CD8-positive, alpha-beta memory T cell (primary cell): ENCODE measurements at regions not wholly inside any gene's neighbourhood (a gene's known extent, or its start where the extent isn't known, plus 50 kb on each side); places are given as distances from the start of the nearest gene placed in this dataset.

Experiments
- CTCF ChIA-PET: fragments of 350-600 bp; sonication (Branson Sonifier 250); formaldehyde crosslinking; loops from one replicate; lab custom pipeline; 2021; ENCODE audit warnings: antibody characterized with exemption; lab: Charles Lee
- POLR2A ChIA-PET: fragments of 350-600 bp; sonication (Branson Sonifier 250); formaldehyde crosslinking; loops from one replicate; lab custom pipeline; 2021; ENCODE audit warnings: antibody characterized with exemption; lab: Charles Lee
- DNase-seq, 5 donors: peaks; one replicate each; pipeline versions ENCODE4 v3.0.0 to v3.0.0-alpha.2; 2020 to 2022; ENCODE audit warnings: mixed read lengths in 1 of 5
- H3K27ac ChIP-seq: one replicate; pipeline ENCODE4 v1.7.0; 2013; ENCODE audit warnings: low read depth, mild to moderate bottlenecking, low read length, moderate library complexity
- H3K27me3 ChIP-seq: 2 replicates; pipeline ENCODE4 v1.7.0; 2013; ENCODE audit warnings: low read length, mild to moderate bottlenecking; ENCODE audit not compliant: insufficient read depth, poor library complexity, severe bottlenecking
- H3K36me3 ChIP-seq: 2 replicates; pipeline ENCODE4 v1.7.0; 2013; ENCODE audit warnings: mild to moderate bottlenecking, low read length, moderate library complexity; ENCODE audit not compliant: insufficient read depth
- H3K4me1 ChIP-seq: 2 replicates; pipeline ENCODE4 v1.7.0; 2013; ENCODE audit warnings: mild to moderate bottlenecking, low read length, moderate library complexity; ENCODE audit not compliant: insufficient read depth
- H3K4me3 ChIP-seq: 2 replicates; pipeline ENCODE4 v1.7.0; 2013; ENCODE audit warnings: mild to moderate bottlenecking, low read length
- H3K9me3 ChIP-seq: 2 replicates; pipeline ENCODE4 v1.7.0; 2013; ENCODE audit warnings: mild to moderate bottlenecking, low read length
- H3K27ac Mint-ChIP-seq, 8 donors: one replicate each; pipeline ENCODE4 v1.8.0; 2020 to 2021; ENCODE audit warnings: mixed read lengths in 8 of 8, mild to moderate bottlenecking in 6 of 8, inconsistent platforms in 3 of 8, moderate library complexity in 3 of 8
- H3K27me3 Mint-ChIP-seq, 2 donors: one replicate each; pipeline ENCODE4 v1.8.0; 2020 to 2021; ENCODE audit warnings: mixed read lengths in 2 of 2, mild to moderate bottlenecking in 1 of 2, moderate library complexity in 1 of 2
- H3K36me3 Mint-ChIP-seq, 3 donors: one replicate each; pipeline ENCODE4 v1.8.0; 2020 to 2021; ENCODE audit warnings: mixed read lengths in 3 of 3, inconsistent platforms in 1 of 3, mild to moderate bottlenecking in 1 of 3
- H3K4me1 Mint-ChIP-seq, 3 donors: one replicate each; pipeline ENCODE4 v1.8.0; 2020 to 2021; ENCODE audit warnings: mixed read lengths in 3 of 3, inconsistent platforms in 1 of 3, mild to moderate bottlenecking in 1 of 3
- H3K4me3 Mint-ChIP-seq, 7 donors: one replicate each; pipeline ENCODE4 v1.8.0; 2020 to 2021; ENCODE audit warnings: mixed read lengths in 7 of 7, mild to moderate bottlenecking in 6 of 7, moderate library complexity in 4 of 7, inconsistent platforms in 2 of 7
- H3K9me3 Mint-ChIP-seq, 5 donors: one replicate each; pipeline ENCODE4 v1.8.0; 2020 to 2022; ENCODE audit warnings: mixed read lengths in 5 of 5, mild to moderate bottlenecking in 3 of 5, moderate library complexity in 2 of 5, inconsistent platforms in 1 of 5

GRCh38 chr4:176910646-176911045, 117.9 kb upstream of the VEGFC start:
- no peaks in the 10 kb centered on the region for H3K27me3 ChIP-seq
- no peaks in the 10 kb centered on the region for H3K9me3 ChIP-seq
- H3K4me1 ChIP-seq: no peaks in the 10 kb centered on the region
- no peak for DNase-seq
- Mint-ChIP-seq H3K36me3 (no peaks in the 10 kb centered on the region), H3K4me3 (no peak overlapping the region), H3K4me1 (no peaks in the 10 kb centered on the region), H3K9me3 (peaks cover 2 to 23% (median 7%) of the 10 kb centered on the region in 5 donors), H3K27me3 (peaks cover 0 to 1% of the 10 kb centered on the region in 2 donors), H3K27ac (no peak overlapping the region)
- ChIA-PET CTCF (no interaction called here), POLR2A (no interaction called here)
- no peak overlapping the region for H3K4me3 ChIP-seq
- no peak overlapping the region for H3K27ac ChIP-seq
- H3K36me3 ChIP-seq: no peaks in the 10 kb centered on the region

DNA sequence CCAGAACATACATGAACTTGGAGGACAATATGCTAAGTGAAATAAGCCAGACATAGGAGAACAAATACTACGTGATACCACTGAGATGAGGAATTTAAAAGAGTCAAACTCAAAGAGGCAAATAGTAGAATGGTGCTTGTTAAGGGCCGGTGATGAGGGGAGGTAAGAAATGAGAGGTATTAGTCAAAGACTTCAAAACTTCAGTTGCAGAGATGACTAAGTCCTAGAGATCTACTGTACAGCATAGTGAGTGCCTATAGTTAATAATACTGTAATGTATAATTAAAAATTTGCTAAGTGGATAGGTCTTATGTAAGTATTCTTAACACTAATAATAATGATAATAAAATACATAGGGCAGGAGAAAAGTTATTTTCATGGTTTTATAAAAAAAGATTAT, 126.9 kb upstream of the VEGFC start:
- H3K4me1 Mint-ChIP-seq: no peaks in the 10 kb centered on the region
- ChIA-PET CTCF (no interaction called here), POLR2A (no interaction called here)
- H3K27ac ChIP-seq: no peak overlapping the region
- peaks cover 0 to 1% of the 10 kb centered on the region in 2 donors for H3K27me3 Mint-ChIP-seq
- no peak overlapping the region for H3K4me3 Mint-ChIP-seq
- H3K36me3 ChIP-seq: no peaks in the 10 kb centered on the region
- H3K9me3 Mint-ChIP-seq: peaks cover 0 to 7% (median 6%) of the 10 kb centered on the region in 5 donors
- no peaks in the 10 kb centered on the region for H3K27me3 ChIP-seq
- H3K4me1 ChIP-seq: no peaks in the 10 kb centered on the region
- H3K9me3 ChIP-seq: no peaks in the 10 kb centered on the region
- H3K27ac Mint-ChIP-seq: no peak overlapping the region
- H3K4me3 ChIP-seq: no peak overlapping the region
- H3K36me3 Mint-ChIP-seq: no peaks in the 10 kb centered on the region
- DNase-seq: no peak

GRCh38 chr4:176920694-176921093, 128.0 kb upstream of the VEGFC start:
- no peak overlapping the region for H3K4me3 Mint-ChIP-seq
- H3K4me1 Mint-ChIP-seq: no peaks in the 10 kb centered on the region
- Histone ChIP-seq H3K27ac (no peak overlapping the region), H3K9me3 (no peaks in the 10 kb centered on the region), H3K4me1 (no peaks in the 10 kb centered on the region), H3K4me3 (no peak overlapping the region), H3K27me3 (no peaks in the 10 kb centered on the region), H3K36me3 (no peaks in the 10 kb centered on the region)
- ChIA-PET POLR2A (no interaction called here), CTCF (no interaction called here)
- peaks cover 0 to 5% (median 0%) of the 10 kb centered on the region in 5 donors for H3K9me3 Mint-ChIP-seq
- H3K27ac Mint-ChIP-seq: no peak overlapping the region
- no peak for DNase-seq
- H3K36me3 Mint-ChIP-seq: no peaks in the 10 kb centered on the region
- H3K27me3 Mint-ChIP-seq: no peaks in the 10 kb centered on the region

GRCh38 chr4:176921256-176921655, 128.5 kb upstream of the VEGFC start:
- CTCF ChIA-PET: no interaction called here
- no peaks in the 10 kb centered on the region for H3K36me3 ChIP-seq
- Mint-ChIP-seq H3K4me3 (no peak overlapping the region), H3K4me1 (no peaks in the 10 kb centered on the region), H3K36me3 (no peaks in the 10 kb centered on the region), H3K9me3 (peaks cover 0 to 2% (median 0%) of the 10 kb centered on the region in 5 donors), H3K27ac (no peak overlapping the region), H3K27me3 (no peaks in the 10 kb centered on the region)
- H3K4me3 ChIP-seq: no peak overlapping the region
- POLR2A ChIA-PET: no interaction called here
- DNase-seq: no peak
- no peaks in the 10 kb centered on the region for H3K4me1 ChIP-seq
- H3K27me3 ChIP-seq: no peaks in the 10 kb centered on the region
- no peak overlapping the region for H3K27ac ChIP-seq
- H3K9me3 ChIP-seq: no peaks in the 10 kb centered on the region

- POLR2A ChIA-PET: no interaction called here
- Mint-ChIP-seq H3K4me1 (no peaks in the 10 kb centered on the region), H3K4me3 (no peak overlapping the region), H3K9me3 (peaks cover 0 to 8% (median 0%) of the 10 kb centered on the region in 5 donors), H3K27ac (no peak overlapping the region), H3K36me3 (no peaks in the 10 kb centered on the region), H3K27me3 (no peaks in the 10 kb centered on the region)
- no peak for DNase-seq
- no peaks in the 10 kb centered on the region for H3K9me3 ChIP-seq
- no peak overlapping the region for H3K4me3 ChIP-seq
- H3K27ac ChIP-seq: no peak overlapping the region
- CTCF ChIA-PET: no interaction called here
- H3K27me3 ChIP-seq: no peaks in the 10 kb centered on the region
- no peaks in the 10 kb centered on the region for H3K36me3 ChIP-seq
- no peaks in the 10 kb centered on the region for H3K4me1 ChIP-seq
Measured at GRCh38 chr4:176924238-176924637, 131.5 kb upstream of the VEGFC start.

- no peaks in the 10 kb centered on the region for H3K36me3 ChIP-seq
- DNase-seq: no peak
- POLR2A ChIA-PET: no interaction called here
- Mint-ChIP-seq H3K27me3 (no peaks in the 10 kb centered on the region), H3K36me3 (no peaks in the 10 kb centered on the region), H3K9me3 (peaks cover 0 to 8% (median 2%) of the 10 kb centered on the region in 5 donors), H3K27ac (no peak overlapping the region), H3K4me1 (no peaks in the 10 kb centered on the region), H3K4me3 (no peak overlapping the region)
- H3K9me3 ChIP-seq: no peaks in the 10 kb centered on the region
- H3K4me3 ChIP-seq: no peak overlapping the region
- H3K4me1 ChIP-seq: no peaks in the 10 kb centered on the region
- CTCF ChIA-PET: no interaction called here
- no peaks in the 10 kb centered on the region for H3K27me3 ChIP-seq
- no peak overlapping the region for H3K27ac ChIP-seq
Measured at GRCh38 chr4:176925962-176926361, 133.2 kb upstream of the VEGFC start.

DNA sequence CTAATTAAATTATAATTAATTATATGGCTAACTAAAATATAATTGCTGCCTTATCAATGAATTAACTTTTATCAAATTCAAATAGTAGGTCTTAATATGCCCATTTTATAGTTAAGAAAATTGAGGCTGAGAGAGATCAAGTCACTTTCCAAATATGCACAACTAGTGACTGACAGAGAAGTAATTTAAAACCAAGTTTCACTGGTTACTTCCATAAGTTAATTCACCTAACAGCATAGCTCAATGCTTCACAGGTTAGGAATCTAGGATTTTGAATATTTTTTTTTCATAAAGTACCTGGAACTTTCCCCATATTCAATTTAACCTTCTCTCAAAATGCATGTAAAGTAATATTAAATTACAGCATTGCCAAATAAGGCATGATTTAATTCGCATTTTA, 134.4 kb upstream of the VEGFC start:
- no peaks in the 10 kb centered on the region for H3K36me3 Mint-ChIP-seq
- H3K4me3 ChIP-seq: no peak overlapping the region
- H3K4me1 ChIP-seq: no peaks in the 10 kb centered on the region
- peaks cover 0 to 12% (median 2%) of the 10 kb centered on the region in 5 donors for H3K9me3 Mint-ChIP-seq
- H3K4me3 Mint-ChIP-seq: no peak overlapping the region
- DNase-seq: no peak
- H3K27me3 ChIP-seq: no peaks in the 10 kb centered on the region
- no peak overlapping the region for H3K27ac ChIP-seq
- H3K36me3 ChIP-seq: no peaks in the 10 kb centered on the region
- no peaks in the 10 kb centered on the region for H3K4me1 Mint-ChIP-seq
- POLR2A ChIA-PET: no interaction called here
- H3K27ac Mint-ChIP-seq: no peak overlapping the region
- no peaks in the 10 kb centered on the region for H3K27me3 Mint-ChIP-seq
- CTCF ChIA-PET: no interaction called here
- H3K9me3 ChIP-seq: no peaks in the 10 kb centered on the region

GRCh38 chr4:176927664-176928063, 134.9 kb upstream of the VEGFC start:
- ChIA-PET POLR2A (no interaction called here), CTCF (no interaction called here)
- Mint-ChIP-seq H3K9me3 (peaks cover 0 to 12% (median 2%) of the 10 kb centered on the region in 5 donors), H3K4me1 (no peaks in the 10 kb centered on the region), H3K36me3 (no peaks in the 10 kb centered on the region), H3K27ac (no peak overlapping the region), H3K27me3 (no peaks in the 10 kb centered on the region), H3K4me3 (no peak overlapping the region)
- H3K27ac ChIP-seq: no peak overlapping the region
- no peaks in the 10 kb centered on the region for H3K4me1 ChIP-seq
- no peaks in the 10 kb centered on the region for H3K27me3 ChIP-seq
- no peaks in the 10 kb centered on the region for H3K9me3 ChIP-seq
- DNase-seq: no peak
- no peaks in the 10 kb centered on the region for H3K36me3 ChIP-seq
- no peak overlapping the region for H3K4me3 ChIP-seq

GRCh38 chr4:176939445-176939844, 146.7 kb upstream of the VEGFC start:
- no peaks in the 10 kb centered on the region for H3K4me1 Mint-ChIP-seq
- POLR2A ChIA-PET: no interaction called here
- no peaks in the 10 kb centered on the region for H3K36me3 Mint-ChIP-seq
- peak overlapping the region in 1 of 8 donors; percentile 4 for H3K27ac Mint-ChIP-seq
- Histone ChIP-seq H3K4me1 (no peaks in the 10 kb centered on the region), H3K9me3 (no peaks in the 10 kb centered on the region), H3K4me3 (no peak overlapping the region), H3K27me3 (no peaks in the 10 kb centered on the region), H3K27ac (no peak overlapping the region), H3K36me3 (no peaks in the 10 kb centered on the region)
- peaks cover 4 to 12% (median 7%) of the 10 kb centered on the region in 5 donors for H3K9me3 Mint-ChIP-seq
- CTCF ChIA-PET: no interaction called here
- H3K27me3 Mint-ChIP-seq: no peaks in the 10 kb centered on the region
- no peak overlapping the region for H3K4me3 Mint-ChIP-seq
- DNase-seq: no peak
